Bronchial epithelial cell (primary cell): ENCODE measurements at regions not wholly inside any gene's neighbourhood (a gene's known extent, or its start where the extent isn't known, plus 50 kb on each side); places are given as distances from the start of the nearest gene placed in this dataset.

Source experiments
- DNase-seq: peaks from one replicate; pipeline ENCODE4 v3.0.0-alpha.2; 2010; ENCODE audit warnings: low read depth
- FAIRE-seq: peaks from 2 replicates; lab custom pipeline; 2011; peaks lifted over from hg19 to GRCh38; lab: Jason Lieb, UNC
- H3K27me3 ChIP-seq: 2 replicates; pipeline ENCODE4 v1.5.1; 2011; ENCODE audit warnings: low read length; ENCODE audit not compliant: control insufficient read depth, insufficient read depth
- H3K36me3 ChIP-seq: 2 replicates; pipeline ENCODE4 v1.5.1; 2011; ENCODE audit warnings: low read length; ENCODE audit not compliant: control insufficient read depth, insufficient read depth
- H3K4me3 ChIP-seq: 2 replicates; pipeline ENCODE4 v1.5.1; 2011; ENCODE audit warnings: mild to moderate bottlenecking, low read depth, low read length, control low read depth
- TF ChIP-seq, protein P1 (sequence below): IDR thresholded peaks from 2 replicates; pipeline ENCODE4 v1.5.1; 2011; ENCODE audit warnings: mild to moderate bottlenecking, moderate library complexity, low read length, control low read depth, inconsistent platforms; ENCODE audit not compliant: insufficient read depth, severe bottlenecking

DNA sequence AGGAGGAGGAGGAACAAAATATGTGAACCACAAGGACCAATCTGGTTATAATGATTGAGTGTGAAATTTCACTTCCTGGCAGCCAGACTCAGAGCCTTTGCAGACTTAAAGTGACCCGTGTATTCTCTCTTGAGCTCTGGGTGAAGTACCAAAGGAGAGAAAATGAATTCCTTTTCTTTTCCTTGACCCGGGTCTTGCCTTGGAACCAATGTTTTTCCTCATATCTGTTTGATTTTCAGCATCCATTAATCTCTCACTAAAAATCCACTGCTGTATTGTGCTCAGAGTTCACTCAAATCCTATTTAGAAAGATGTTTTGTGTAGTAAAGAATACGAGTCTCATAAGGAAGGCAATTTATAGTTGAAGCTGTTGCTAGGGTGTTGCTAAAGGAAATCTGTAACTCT, 78.3 kb upstream of the C1QTNF7 start:
- no peak for FAIRE-seq
- no peak for DNase-seq
- Histone ChIP-seq H3K4me3 (no peak overlapping the region), H3K27me3 (peaks cover 6% of the 10 kb centered on the region), H3K36me3 (no peaks in the 10 kb centered on the region)
- TF ChIP-seq, protein P1, sequence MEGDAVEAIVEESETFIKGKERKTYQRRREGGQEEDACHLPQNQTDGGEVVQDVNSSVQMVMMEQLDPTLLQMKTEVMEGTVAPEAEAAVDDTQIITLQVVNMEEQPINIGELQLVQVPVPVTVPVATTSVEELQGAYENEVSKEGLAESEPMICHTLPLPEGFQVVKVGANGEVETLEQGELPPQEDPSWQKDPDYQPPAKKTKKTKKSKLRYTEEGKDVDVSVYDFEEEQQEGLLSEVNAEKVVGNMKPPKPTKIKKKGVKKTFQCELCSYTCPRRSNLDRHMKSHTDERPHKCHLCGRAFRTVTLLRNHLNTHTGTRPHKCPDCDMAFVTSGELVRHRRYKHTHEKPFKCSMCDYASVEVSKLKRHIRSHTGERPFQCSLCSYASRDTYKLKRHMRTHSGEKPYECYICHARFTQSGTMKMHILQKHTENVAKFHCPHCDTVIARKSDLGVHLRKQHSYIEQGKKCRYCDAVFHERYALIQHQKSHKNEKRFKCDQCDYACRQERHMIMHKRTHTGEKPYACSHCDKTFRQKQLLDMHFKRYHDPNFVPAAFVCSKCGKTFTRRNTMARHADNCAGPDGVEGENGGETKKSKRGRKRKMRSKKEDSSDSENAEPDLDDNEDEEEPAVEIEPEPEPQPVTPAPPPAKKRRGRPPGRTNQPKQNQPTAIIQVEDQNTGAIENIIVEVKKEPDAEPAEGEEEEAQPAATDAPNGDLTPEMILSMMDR = no peak

DNA sequence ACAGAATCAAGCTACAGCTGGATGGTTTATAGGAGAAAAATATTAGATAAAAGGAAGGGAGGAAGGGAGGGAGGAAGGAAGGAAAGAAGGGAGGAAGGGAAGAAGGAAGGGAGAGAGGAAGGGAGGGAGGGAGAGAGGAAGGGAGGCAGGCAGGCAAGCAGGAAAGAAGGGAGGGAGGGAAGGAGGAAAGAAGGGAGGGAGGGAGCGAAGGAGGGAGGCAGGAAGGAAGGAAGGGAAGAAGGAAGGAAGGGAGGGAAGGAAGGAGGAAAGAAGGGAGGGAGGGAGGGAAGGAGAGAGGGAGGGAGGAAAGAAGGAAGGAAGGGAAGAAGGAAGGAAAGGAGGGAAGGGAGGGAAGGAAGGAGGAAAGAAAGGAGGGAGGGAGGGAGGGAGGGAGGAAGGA, 77.9 kb upstream of the C1QTNF7 start:
- no peak for FAIRE-seq
- TF ChIP-seq, protein P1 = no peak
- H3K27me3 ChIP-seq = peaks cover 6% of the 10 kb centered on the region

DNA sequence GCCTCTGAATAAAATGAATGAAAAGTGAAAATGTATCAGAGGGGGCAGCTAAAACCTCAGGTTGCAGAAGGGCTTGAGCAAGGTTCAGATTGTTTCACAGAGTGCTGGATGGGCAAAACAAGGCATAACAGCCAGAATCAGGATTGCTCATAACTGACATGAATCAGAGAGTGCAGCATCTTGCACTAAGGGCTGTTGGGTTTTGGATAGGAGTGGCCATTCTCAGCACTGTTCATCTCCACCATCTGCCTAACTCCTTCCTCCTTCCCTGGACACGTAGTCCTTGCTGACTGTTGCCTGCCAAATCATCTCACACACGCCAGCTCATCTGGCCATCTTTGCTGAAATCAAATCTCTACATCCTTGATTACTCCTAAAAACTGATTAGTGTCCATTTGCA, 75.3 kb upstream of the C1QTNF7 start:
- Histone ChIP-seq H3K4me3 (no peak overlapping the region), H3K27me3 (peaks cover 6% of the 10 kb centered on the region), H3K36me3 (no peaks in the 10 kb centered on the region)
- DNase-seq (no peak), FAIRE-seq (peak; percentile 13)
- TF ChIP-seq, protein P1 = no peak

More for the DNA sequence above, 77.9 kb upstream of the C1QTNF7 start:
- Histone ChIP-seq H3K36me3 (no peaks in the 10 kb centered on the region), H3K4me3 (no peak overlapping the region)
- DNase-seq = no peak

DNA sequence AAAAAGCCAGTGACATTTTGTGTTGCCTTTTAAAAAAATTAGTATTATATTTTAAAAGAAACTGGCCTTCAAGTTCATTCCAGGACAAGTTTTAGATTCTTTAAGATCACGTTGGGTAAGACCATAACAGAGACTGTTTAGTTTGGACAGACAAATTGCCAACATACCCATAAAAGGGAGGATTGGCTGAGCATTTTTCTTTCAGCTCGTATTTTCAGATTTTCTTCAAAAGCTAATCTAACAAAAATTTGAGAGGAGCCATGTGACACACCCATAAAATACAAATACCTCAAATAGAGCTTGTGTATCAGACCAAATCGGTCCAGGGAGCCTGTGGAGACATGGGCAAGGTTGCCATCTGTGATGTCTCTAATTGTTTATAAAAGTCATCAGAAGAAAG, 74.6 kb upstream of the C1QTNF7 start:
- TF ChIP-seq, protein P1 = no peak
- Histone ChIP-seq H3K27me3 (peaks cover 6% of the 10 kb centered on the region), H3K4me3 (no peak overlapping the region), H3K36me3 (no peaks in the 10 kb centered on the region)
- FAIRE-seq (no peak), DNase-seq (no peak)

DNA sequence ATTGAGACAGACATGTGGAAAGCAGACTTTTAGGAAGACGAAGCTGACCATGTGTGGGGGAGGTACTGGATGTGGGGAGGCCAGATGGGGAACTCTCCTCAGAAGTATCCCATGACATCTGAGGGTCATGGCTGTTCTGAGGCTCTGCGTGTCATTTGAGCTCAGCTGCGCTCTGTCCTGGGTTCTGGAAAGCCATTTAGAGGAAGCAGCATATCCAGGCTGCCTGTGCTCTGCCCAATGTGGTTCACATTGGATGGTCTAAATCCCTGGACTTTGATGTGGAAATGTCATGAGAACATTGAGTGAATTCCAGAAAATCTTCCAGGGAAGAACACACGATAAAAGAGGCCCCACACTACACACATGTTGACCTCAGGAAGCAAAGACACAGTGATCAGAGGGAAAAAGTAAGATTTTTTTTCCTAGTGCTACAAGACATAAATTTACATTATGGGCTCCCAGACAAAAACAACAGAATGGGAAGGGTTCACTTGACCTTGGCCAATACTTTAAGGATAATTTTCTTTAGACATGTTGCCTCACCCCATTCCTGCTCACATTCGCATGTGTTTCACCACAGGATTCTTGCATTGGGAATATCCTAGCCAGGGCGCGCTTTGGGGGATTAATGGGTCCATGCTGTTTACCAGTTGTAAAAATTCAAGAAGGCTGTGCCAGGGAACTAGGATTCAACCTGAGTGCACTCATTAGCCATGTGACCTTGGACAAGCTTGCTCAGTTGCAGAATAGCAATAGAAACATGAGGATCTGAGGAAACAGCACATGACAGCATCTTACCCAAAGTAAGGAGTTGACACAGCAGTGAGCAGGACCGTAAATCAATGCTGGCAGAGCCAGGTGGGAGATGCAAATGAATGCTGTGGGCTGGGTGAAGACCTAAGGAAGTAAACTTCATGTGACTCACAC, 73.2 kb upstream of the C1QTNF7 start:
- TF ChIP-seq, protein P1 = no peak
- Histone ChIP-seq H3K27me3 (peaks cover 6% of the 10 kb centered on the region), H3K36me3 (no peaks in the 10 kb centered on the region), H3K4me3 (no peak overlapping the region)
- DNase-seq (no peak), FAIRE-seq (peak; percentile 23)
